ENCODE measurements at regions not wholly inside any gene's neighbourhood (a gene's known extent, or its start where the extent isn't known, plus 50 kb on each side); places are given as distances from the start of the nearest gene placed in this dataset.

DNA sequence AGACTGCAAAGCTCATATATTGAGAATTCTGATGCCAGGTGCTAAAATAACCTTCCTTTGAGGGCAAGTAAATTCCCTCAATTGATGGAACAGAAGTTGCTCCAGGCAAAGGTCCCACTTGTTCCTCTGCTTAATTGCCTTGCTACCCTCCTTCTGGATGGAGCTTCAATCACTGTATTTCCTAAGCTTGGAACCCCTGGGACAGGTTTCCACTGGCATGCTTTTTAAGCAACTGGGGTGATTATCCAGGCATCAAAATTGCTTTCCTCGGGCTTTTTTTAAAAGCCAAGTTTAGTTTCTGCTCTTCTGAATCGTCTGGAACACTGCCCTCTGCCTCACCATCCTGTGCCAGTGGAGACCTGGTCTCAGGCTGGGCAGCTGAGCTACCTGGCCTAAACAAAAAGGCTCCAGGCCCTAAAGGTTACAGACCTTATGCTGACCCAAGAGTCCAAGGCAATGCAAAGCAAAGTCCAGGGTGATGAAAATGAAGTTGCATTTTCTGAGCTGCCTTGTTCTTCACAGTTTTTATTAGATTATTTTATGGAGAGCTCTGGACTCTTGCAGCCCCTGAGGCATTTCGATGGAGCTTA, 167.9 kb upstream of the CD180 start:
- Histone ChIP-seq H3K4me1 (ENCODE audit: control insufficient read depth in 5 of 5, insufficient read depth in 5 of 5, low read length in 5 of 5) (peaks cover 0 to 5% (median 0%) of the 10 kb centered on the region in 5 donors), H3K9me3 (ENCODE audit: control insufficient read depth in 5 of 5, low read length in 5 of 5) (no peaks in the 10 kb centered on the region), H3K4me3 (ENCODE audit: low read depth in 1 of 5, low read length in 5 of 5) (no peak overlapping the region), H3K9ac (ENCODE audit: low read length in 5 of 5) (no peak overlapping the region), H3K27me3 (ENCODE audit: control insufficient read depth in 5 of 5, insufficient read depth in 4 of 5, low read length in 5 of 5) (no peaks in the 10 kb centered on the region), H3K36me3 (ENCODE audit: control insufficient read depth in 5 of 5, insufficient read depth in 5 of 5, low read length in 5 of 5) (no peaks in the 10 kb centered on the region), H3K27ac (ENCODE audit: low read depth, low read length) (no peak overlapping the region)

GRCh38 chr5:67363963-67364362, 167.4 kb upstream of the CD180 start:
- no peak overlapping the region for H3K4me3 ChIP-seq (ENCODE audit: low read depth in 1 of 5, low read length in 5 of 5)
- H3K36me3 ChIP-seq (ENCODE audit: control insufficient read depth in 5 of 5, insufficient read depth in 5 of 5, low read length in 5 of 5): no peaks in the 10 kb centered on the region
- peaks cover 0 to 5% (median 0%) of the 10 kb centered on the region in 5 donors for H3K4me1 ChIP-seq (ENCODE audit: control insufficient read depth in 5 of 5, insufficient read depth in 5 of 5, low read length in 5 of 5)
- H3K27me3 ChIP-seq (ENCODE audit: control insufficient read depth in 5 of 5, insufficient read depth in 4 of 5, low read length in 5 of 5): no peaks in the 10 kb centered on the region
- no peak overlapping the region for H3K9ac ChIP-seq (ENCODE audit: low read length in 5 of 5)
- H3K27ac ChIP-seq (ENCODE audit: low read depth, low read length): no peak overlapping the region
- no peaks in the 10 kb centered on the region for H3K9me3 ChIP-seq (ENCODE audit: control insufficient read depth in 5 of 5, low read length in 5 of 5)

GRCh38 chr5:67363180-67363709, 166.6 kb upstream of the CD180 start:
- no peaks in the 10 kb centered on the region for H3K36me3 ChIP-seq (ENCODE audit: control insufficient read depth in 5 of 5, insufficient read depth in 5 of 5, low read length in 5 of 5)
- no peaks in the 10 kb centered on the region for H3K9me3 ChIP-seq (ENCODE audit: control insufficient read depth in 5 of 5, low read length in 5 of 5)
- H3K4me1 ChIP-seq (ENCODE audit: control insufficient read depth in 5 of 5, insufficient read depth in 5 of 5, low read length in 5 of 5): peaks cover 0 to 5% (median 0%) of the 10 kb centered on the region in 5 donors
- H3K27ac ChIP-seq (ENCODE audit: low read depth, low read length): no peak overlapping the region
- no peak overlapping the region for H3K9ac ChIP-seq (ENCODE audit: low read length in 5 of 5)
- no peak overlapping the region for H3K4me3 ChIP-seq (ENCODE audit: low read depth in 1 of 5, low read length in 5 of 5)
- H3K27me3 ChIP-seq (ENCODE audit: control insufficient read depth in 5 of 5, insufficient read depth in 4 of 5, low read length in 5 of 5): no peaks in the 10 kb centered on the region

DNA sequence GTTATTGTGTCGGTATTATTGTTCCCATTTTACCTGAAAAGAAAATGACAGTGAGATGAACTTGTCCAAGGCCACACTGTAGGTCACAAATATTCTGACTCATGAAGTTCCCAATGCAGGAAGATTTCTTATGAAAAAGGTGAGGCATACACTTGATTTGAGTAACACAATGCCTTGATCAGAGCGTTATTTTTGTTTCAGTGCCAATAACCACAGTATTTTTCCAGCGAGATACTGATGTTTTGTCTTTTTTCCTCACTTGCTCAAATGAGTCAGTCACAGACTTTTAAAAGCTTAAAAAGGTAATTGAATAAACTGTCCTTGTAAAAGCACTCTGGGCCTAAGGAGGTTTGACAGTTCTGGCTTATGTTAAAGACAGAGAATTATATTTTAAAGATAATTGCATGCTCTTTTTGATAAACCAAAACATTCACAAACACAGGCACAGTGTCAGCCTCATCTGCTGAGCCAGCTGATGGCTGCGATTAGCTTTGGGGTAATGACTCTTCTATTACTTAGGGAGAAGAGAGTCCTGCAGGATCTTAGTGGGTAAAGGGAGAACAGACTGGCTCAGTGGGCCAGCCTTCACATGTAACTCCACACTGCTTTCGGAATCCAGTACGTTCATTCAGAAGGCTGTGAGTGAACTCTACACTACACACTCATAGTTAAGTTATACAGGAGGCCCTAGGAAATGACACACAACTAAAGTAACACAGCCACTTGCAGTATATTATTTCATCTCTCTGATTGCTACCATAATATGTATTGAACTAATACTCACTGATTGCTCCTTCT, 165.5 kb upstream of the CD180 start:
- H3K9me3 ChIP-seq (ENCODE audit: control insufficient read depth in 5 of 5, low read length in 5 of 5): no peaks in the 10 kb centered on the region
- H3K9ac ChIP-seq (ENCODE audit: low read length in 5 of 5): no peak overlapping the region
- H3K4me3 ChIP-seq (ENCODE audit: low read depth in 1 of 5, low read length in 5 of 5): no peak overlapping the region
- no peaks in the 10 kb centered on the region for H3K36me3 ChIP-seq (ENCODE audit: control insufficient read depth in 5 of 5, insufficient read depth in 5 of 5, low read length in 5 of 5)
- H3K27ac ChIP-seq (ENCODE audit: low read depth, low read length): no peak overlapping the region
- H3K27me3 ChIP-seq (ENCODE audit: control insufficient read depth in 5 of 5, insufficient read depth in 4 of 5, low read length in 5 of 5): no peaks in the 10 kb centered on the region
- peaks cover 0 to 4% (median 0%) of the 10 kb centered on the region in 5 donors for H3K4me1 ChIP-seq (ENCODE audit: control insufficient read depth in 5 of 5, insufficient read depth in 5 of 5, low read length in 5 of 5)

DNA sequence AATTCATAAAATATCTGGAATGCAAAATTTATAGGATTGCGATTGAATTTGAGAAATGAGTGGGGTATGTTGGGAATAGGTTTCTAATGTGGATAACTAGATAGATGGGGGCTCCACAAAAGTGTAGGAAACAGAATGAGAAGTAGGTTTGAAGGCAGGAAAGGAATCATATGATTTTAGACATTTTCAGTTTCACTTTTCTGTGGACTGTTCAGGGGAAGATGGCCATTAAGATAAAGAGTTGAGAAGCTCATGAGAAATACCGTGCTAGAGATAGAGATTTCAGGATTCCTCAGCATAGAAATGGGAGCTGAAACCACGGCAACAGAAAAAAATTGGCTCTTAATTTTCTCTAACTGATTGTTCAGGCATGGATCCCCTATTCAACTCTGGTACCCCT, 163.4 kb upstream of the CD180 start:
- H3K27ac ChIP-seq (ENCODE audit: low read depth, low read length): no peak overlapping the region
- H3K9ac ChIP-seq (ENCODE audit: low read length in 5 of 5): no peak overlapping the region
- no peak overlapping the region for H3K4me3 ChIP-seq (ENCODE audit: low read depth in 1 of 5, low read length in 5 of 5)
- no peaks in the 10 kb centered on the region for H3K9me3 ChIP-seq (ENCODE audit: control insufficient read depth in 5 of 5, low read length in 5 of 5)
- H3K36me3 ChIP-seq (ENCODE audit: control insufficient read depth in 5 of 5, insufficient read depth in 5 of 5, low read length in 5 of 5): no peaks in the 10 kb centered on the region
- no peaks in the 10 kb centered on the region for H3K4me1 ChIP-seq (ENCODE audit: control insufficient read depth in 5 of 5, insufficient read depth in 5 of 5, low read length in 5 of 5)
- H3K27me3 ChIP-seq (ENCODE audit: control insufficient read depth in 5 of 5, insufficient read depth in 4 of 5, low read length in 5 of 5): no peaks in the 10 kb centered on the region

DNA sequence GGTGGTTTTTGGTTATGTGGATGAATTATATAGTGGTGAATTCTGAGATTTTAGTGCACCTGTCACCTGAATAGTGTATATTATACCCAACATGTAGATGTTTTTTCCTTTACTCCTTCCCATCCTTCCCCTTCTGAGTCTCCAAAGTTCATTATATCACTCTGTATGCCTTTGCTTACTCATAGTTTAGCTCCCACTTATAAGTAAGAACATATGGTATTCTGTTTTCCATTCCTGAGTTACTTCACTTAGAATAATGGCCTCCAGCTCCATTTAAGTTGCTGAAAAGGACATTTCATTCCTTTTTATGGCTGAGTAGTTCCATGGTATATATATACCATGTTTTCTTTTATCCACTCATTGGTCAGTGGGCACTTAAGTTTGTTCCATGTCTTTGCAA, 161.6 kb upstream of the CD180 start:
- H3K27ac ChIP-seq (ENCODE audit: low read depth, low read length): no peak overlapping the region
- H3K4me1 ChIP-seq (ENCODE audit: control insufficient read depth in 5 of 5, insufficient read depth in 5 of 5, low read length in 5 of 5): peaks cover 0 to 8% (median 6%) of the 10 kb centered on the region in 5 donors
- H3K9ac ChIP-seq (ENCODE audit: low read length in 5 of 5): no peak overlapping the region
- H3K27me3 ChIP-seq (ENCODE audit: control insufficient read depth in 5 of 5, insufficient read depth in 4 of 5, low read length in 5 of 5): no peaks in the 10 kb centered on the region
- no peaks in the 10 kb centered on the region for H3K9me3 ChIP-seq (ENCODE audit: control insufficient read depth in 5 of 5, low read length in 5 of 5)
- no peaks in the 10 kb centered on the region for H3K36me3 ChIP-seq (ENCODE audit: control insufficient read depth in 5 of 5, insufficient read depth in 5 of 5, low read length in 5 of 5)
- no peak overlapping the region for H3K4me3 ChIP-seq (ENCODE audit: low read depth in 1 of 5, low read length in 5 of 5)

DNA sequence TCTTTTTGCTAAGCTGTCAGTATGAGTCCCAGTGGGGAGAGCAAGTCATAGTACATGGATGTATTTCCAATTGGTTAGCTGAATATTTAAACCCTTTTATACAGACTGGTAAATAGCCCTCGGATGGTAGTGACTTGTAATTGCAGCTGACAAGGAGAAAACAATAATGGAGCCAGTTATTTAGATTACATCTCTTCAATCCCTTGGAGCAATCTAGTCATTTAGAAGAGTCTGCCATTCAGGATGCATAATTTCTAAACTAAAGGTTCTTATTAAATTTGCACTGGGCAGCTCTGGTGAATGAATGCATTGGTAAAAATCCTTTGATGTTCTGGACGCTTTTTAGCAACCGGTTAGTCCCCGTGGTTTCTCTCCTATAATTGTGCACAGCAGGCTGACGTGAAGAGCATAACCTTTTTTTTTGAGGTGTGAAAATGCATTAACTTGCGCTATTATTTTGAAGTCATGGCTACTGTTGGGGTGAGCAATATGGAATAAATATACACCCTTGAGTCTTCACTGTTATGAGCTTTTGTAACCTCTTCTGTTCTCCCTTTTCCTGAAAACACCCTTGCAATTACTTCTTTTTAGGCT, 158.6 kb upstream of the CD180 start:
- Histone ChIP-seq H3K9me3 (ENCODE audit: control insufficient read depth in 5 of 5, low read length in 5 of 5) (no peaks in the 10 kb centered on the region), H3K4me3 (ENCODE audit: low read depth in 1 of 5, low read length in 5 of 5) (no peak overlapping the region), H3K36me3 (ENCODE audit: control insufficient read depth in 5 of 5, insufficient read depth in 5 of 5, low read length in 5 of 5) (no peaks in the 10 kb centered on the region), H3K9ac (ENCODE audit: low read length in 5 of 5) (no peak overlapping the region), H3K27ac (ENCODE audit: low read depth, low read length) (no peak overlapping the region), H3K27me3 (ENCODE audit: control insufficient read depth in 5 of 5, insufficient read depth in 4 of 5, low read length in 5 of 5) (no peaks in the 10 kb centered on the region), H3K4me1 (ENCODE audit: control insufficient read depth in 5 of 5, insufficient read depth in 5 of 5, low read length in 5 of 5) (peaks cover 3 to 19% (median 16%) of the 10 kb centered on the region in 5 donors)

GRCh38 chr5:67353500-67354450, 157.2 kb upstream of the CD180 start:
- Histone ChIP-seq H3K27ac (ENCODE audit: low read depth, low read length) (no peak overlapping the region), H3K27me3 (ENCODE audit: control insufficient read depth in 5 of 5, insufficient read depth in 4 of 5, low read length in 5 of 5) (no peaks in the 10 kb centered on the region), H3K36me3 (ENCODE audit: control insufficient read depth in 5 of 5, insufficient read depth in 5 of 5, low read length in 5 of 5) (no peaks in the 10 kb centered on the region), H3K9me3 (ENCODE audit: control insufficient read depth in 5 of 5, low read length in 5 of 5) (no peaks in the 10 kb centered on the region), H3K9ac (ENCODE audit: low read length in 5 of 5) (no peak overlapping the region), H3K4me3 (ENCODE audit: low read depth in 1 of 5, low read length in 5 of 5) (no peak overlapping the region), H3K4me1 (ENCODE audit: control insufficient read depth in 5 of 5, insufficient read depth in 5 of 5, low read length in 5 of 5) (peaks cover 3 to 23% (median 22%) of the 10 kb centered on the region in 5 donors)

- no peaks in the 10 kb centered on the region for H3K36me3 ChIP-seq (ENCODE audit: control insufficient read depth in 5 of 5, insufficient read depth in 5 of 5, low read length in 5 of 5)
- H3K27me3 ChIP-seq (ENCODE audit: control insufficient read depth in 5 of 5, insufficient read depth in 4 of 5, low read length in 5 of 5): no peaks in the 10 kb centered on the region
- H3K9me3 ChIP-seq (ENCODE audit: control insufficient read depth in 5 of 5, low read length in 5 of 5): no peaks in the 10 kb centered on the region
- H3K4me3 ChIP-seq (ENCODE audit: low read depth in 1 of 5, low read length in 5 of 5): peak overlapping the region in 4 of 5 donors; percentile 41 to 58 (median 45)
- H3K27ac ChIP-seq (ENCODE audit: low read depth, low read length): peak overlapping the region; percentile 9
- peaks cover 3 to 31% (median 23%) of the 10 kb centered on the region in 5 donors for H3K4me1 ChIP-seq (ENCODE audit: control insufficient read depth in 5 of 5, insufficient read depth in 5 of 5, low read length in 5 of 5)
- H3K9ac ChIP-seq (ENCODE audit: low read length in 5 of 5): no peak overlapping the region
These were observed 154.1 kb upstream of the CD180 start for GRCh38 chr5:67350618-67351201.

Measured in subcutaneous abdominal adipose tissue (tissue), 5 donors.